ENCODE measurements at regions not wholly inside any gene's neighbourhood (a gene's known extent, or its start where the extent isn't known, plus 50 kb on each side); places are given as distances from the start of the nearest gene placed in this dataset.
"Not testable (repeated sequence)": the region's sequence is repeated elsewhere in the genome, so short reads cannot be mapped to it uniquely, and the experiment has no call there.

GRCh38 chr13:58666331-58666730 is 1034.8 kb downstream of the PCDH17 start:
- FAIRE-seq, result no peak

GRCh38 chr13:58667096-58667495 is 1035.6 kb downstream of the PCDH17 start:
- no peak for FAIRE-seq

- FAIRE-seq, result no peak
Observed at GRCh38 chr13:58680115-58680514, 1048.6 kb downstream of the PCDH17 start.

- no peak for FAIRE-seq
Observed at GRCh38 chr13:58682616-58683015, 1051.1 kb downstream of the PCDH17 start.

- FAIRE-seq, result no peak
Observed at GRCh38 chr13:58687148-58687547, 1055.6 kb downstream of the PCDH17 start.

- FAIRE-seq, result no peak
Observed at GRCh38 chr13:58698531-58698930, 1067.0 kb downstream of the PCDH17 start.

- no peak for FAIRE-seq
Observed at GRCh38 chr13:58704953-58705352, 1073.4 kb downstream of the PCDH17 start.

GRCh38 chr13:58706421-58706820 is 1074.9 kb downstream of the PCDH17 start:
- FAIRE-seq, result no peak

GRCh38 chr13:58712191-58712590 is 1080.6 kb downstream of the PCDH17 start:
- FAIRE-seq, result no peak

- FAIRE-seq, result not testable (repeated sequence)
Observed at GRCh38 chr13:58714016-58714415, 1082.5 kb downstream of the PCDH17 start.

GRCh38 chr13:58721273-58721672 is 1089.7 kb downstream of the PCDH17 start:
- FAIRE-seq, result no peak

- FAIRE-seq, result no peak
Observed at GRCh38 chr13:58728126-58728525, 1096.6 kb downstream of the PCDH17 start.

GRCh38 chr13:58729361-58729760 is 1097.8 kb downstream of the PCDH17 start:
- no peak for FAIRE-seq

GRCh38 chr13:58744686-58745085 is 1113.1 kb downstream of the PCDH17 start:
- FAIRE-seq, result no peak

GRCh38 chr13:58767566-58767965 is 1136.0 kb downstream of the PCDH17 start:
- FAIRE-seq, result no peak

GRCh38 chr13:58773280-58773859 is 1141.8 kb downstream of the PCDH17 start:
- no peak for FAIRE-seq

- no peak for FAIRE-seq
Observed at GRCh38 chr13:58782736-58783135, 1151.2 kb downstream of the PCDH17 start.

- FAIRE-seq, result no peak
Observed at GRCh38 chr13:58792854-58793253, 1161.3 kb downstream of the PCDH17 start.

GRCh38 chr13:58795715-58796114 is 1164.2 kb downstream of the PCDH17 start:
- no peak for FAIRE-seq

- FAIRE-seq, result no peak
Observed at GRCh38 chr13:58804832-58805231, 1173.3 kb downstream of the PCDH17 start.

GRCh38 chr13:58806401-58806800 is 1174.9 kb downstream of the PCDH17 start:
- FAIRE-seq, result no peak

- FAIRE-seq, result no peak
Observed at GRCh38 chr13:58823701-58824100, 1192.2 kb downstream of the PCDH17 start.

- no peak for FAIRE-seq
Observed at GRCh38 chr13:58827904-58828303, 1196.4 kb downstream of the PCDH17 start.

GRCh38 chr13:58830841-58831240 is 1199.3 kb downstream of the PCDH17 start:
- no peak for FAIRE-seq

GRCh38 chr13:58838615-58839014 is 1207.1 kb downstream of the PCDH17 start:
- FAIRE-seq, result no peak

GRCh38 chr13:58843071-58843470 is 1211.5 kb downstream of the PCDH17 start:
- no peak for FAIRE-seq
